ENCODE measurements at regions not wholly inside any gene's neighbourhood (a gene's known extent, or its start where the extent isn't known, plus 50 kb on each side); places are given as distances from the start of the nearest gene placed in this dataset.

DNA sequence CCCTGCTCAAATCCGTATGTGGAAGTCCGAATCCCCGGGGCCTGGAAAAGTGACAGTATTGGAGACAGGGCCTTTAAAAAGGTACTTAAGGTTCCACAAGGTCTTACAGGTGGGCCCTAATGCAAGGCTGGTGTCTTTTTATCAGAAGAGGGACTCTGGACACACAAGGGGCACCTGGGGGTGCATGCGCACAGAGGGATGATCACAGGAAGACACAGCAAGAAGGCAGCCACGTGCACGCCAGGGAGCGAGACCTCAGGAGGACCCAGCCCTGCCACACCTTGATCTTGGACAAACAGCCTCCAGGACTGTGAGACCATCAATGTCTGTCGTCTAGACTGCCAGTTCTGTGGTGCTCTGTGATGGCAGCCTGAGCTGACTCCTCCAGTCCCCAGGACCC lies 96.5 kb downstream of the SHANK2 start:
- Histone ChIP-seq H3K9ac (replicated peaks in 1 of 4; ENCODE audit: extremely low read depth in 1 of 4, low read depth in 3 of 4, low read length in 3 of 4) (no peak overlapping the region), H2BK15ac (ENCODE audit: low read length) (0 out of 2 replicates have a peak overlapping the region, but pooled peaks have one; percentile 29), H3K23me2 (ENCODE audit: low read depth, low read length) (no peaks in the 10 kb centered on the region), H3K4me2 (ENCODE audit: insufficient read depth in 1 of 2, low read depth in 2 of 2, low read length in 2 of 2) (no peak overlapping the region), H2BK20ac (ENCODE audit: low read length) (no peak overlapping the region), H4K8ac (ENCODE audit: extremely low read depth, insufficient read depth, low read length) (no peak overlapping the region), H2BK120ac (replicated peaks; ENCODE audit: low read depth, low read length) (no peak overlapping the region), H3K14ac (ENCODE audit: insufficient read length) (no peak overlapping the region), H3K27ac (ENCODE audit: low read depth, low read length) (no peak overlapping the region), H3K4ac (replicated peaks; ENCODE audit: insufficient read length, low read depth, low read length) (no peak overlapping the region), H3K27me3 (replicated peaks in 1 of 4; ENCODE audit: control insufficient read depth in 3 of 4, extremely low read depth in 1 of 4, insufficient read depth in 3 of 4, low read length in 3 of 4) (no peaks in the 10 kb centered on the region), H3K36me3 (ENCODE audit: control insufficient read depth in 2 of 4, insufficient read depth in 4 of 4, low read length in 3 of 4) (no peaks in the 10 kb centered on the region), H3K79me1 (ENCODE audit: low read depth, low read length) (peaks cover 4% of the 10 kb centered on the region), H4K20me1 (replicated peaks in 1 of 2; ENCODE audit: control insufficient read depth in 1 of 2, insufficient read depth in 2 of 2, low read length in 2 of 2) (peaks cover 3 to 5% of the 10 kb centered on the region in 2 experiments), H2BK5ac (ENCODE audit: low read depth, low read length) (no peak overlapping the region), H3K79me2 (ENCODE audit: control insufficient read depth in 1 of 2, insufficient read depth in 2 of 2, low read length in 2 of 2) (peaks cover 0 to 35% of the 10 kb centered on the region in 2 experiments; a peak in 2 of 4 replicates), H2BK12ac (ENCODE audit: low read depth, low read length) (no peak overlapping the region; the same call in 1 of the 2 replicates), H3K9me3 (ENCODE audit: insufficient read depth in 2 of 2, low read depth in 1 of 2, low read length in 1 of 2) (no peaks in the 10 kb centered on the region), H3K56ac (replicated peaks; ENCODE audit: insufficient read length, low read depth, low read length) (no peak overlapping the region), H3K4me1 (replicated peaks in 1 of 4; ENCODE audit: control insufficient read depth in 3 of 4, insufficient read depth in 4 of 4, low read length in 3 of 4) (peaks cover 0 to 4% (median 4%) of the 10 kb centered on the region in 4 experiments; a peak in 4 of 7 replicates), H4K5ac (ENCODE audit: insufficient read length, low read depth, low read length) (no peak overlapping the region), H4K91ac (replicated peaks; ENCODE audit: insufficient read length, low read length) (no peak overlapping the region), H3K18ac (ENCODE audit: extremely low read depth, low read length) (no peak overlapping the region), H3K4me3 (ENCODE audit: extremely low read depth in 1 of 4, insufficient read depth in 2 of 4, low read depth in 3 of 4, low read length in 4 of 4) (no peak overlapping the region), H2AFZ (ENCODE audit: low read length) (no peak overlapping the region), H3K23ac (ENCODE audit: insufficient read length) (no peak overlapping the region), H2AK5ac (ENCODE audit: low read depth, low read length) (no peak overlapping the region)
- ChIA-PET POLR2A (ENCODE audit: partially characterized antibody) (interaction anchor here (1.1 kb wide), 1 partner anchor 31 kb away, joined by 3 read pairs; no protein-coding TSS in a partner anchor), CTCF (ENCODE audit: partially characterized antibody) (no interaction called here)
- DNase-seq (ENCODE audit: low read depth in 1 of 2, low spot score in 2 of 2) (no peak), FAIRE-seq (no peak)
- 93% methylated on average over 8 of the region's 8 CpGs; no CpG with 5 or more reads in 1 of the 2 experiments for WGBS, 2 experiments (ENCODE audit: extremely low coverage in 1 of 2, insufficient coverage in 1 of 2, insufficient read length in 1 of 2, insufficient replicate concordance in 2 of 2, low coverage in 1 of 2, low lambda C conversion rate in 2 of 2, missing lambda C conversion rate in 1 of 2)
- no peak for TF ChIP-seq TAF1 (IDR thresholded peaks at IDR 0.05; ENCODE audit: low read depth, low read length)
- TF ChIP-seq, protein P1, sequence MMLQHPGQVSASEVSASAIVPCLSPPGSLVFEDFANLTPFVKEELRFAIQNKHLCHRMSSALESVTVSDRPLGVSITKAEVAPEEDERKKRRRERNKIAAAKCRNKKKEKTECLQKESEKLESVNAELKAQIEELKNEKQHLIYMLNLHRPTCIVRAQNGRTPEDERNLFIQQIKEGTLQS (IDR thresholded peaks at IDR 0.05; ENCODE audit: insufficient read depth, low read depth, low read length), result no peak
- no peak for TF ChIP-seq CEBPB (IDR thresholded peaks at IDR 0.05; ENCODE audit: low read depth, low read length)
- no peak for TF ChIP-seq CREB1 (IDR thresholded peaks at IDR 0.05)
- TF ChIP-seq GTF2F1 (IDR thresholded peaks at IDR 0.05; ENCODE audit: borderline replicate concordance, low read depth, low read length), result no peak
- no peak for TF ChIP-seq ZNF274 (IDR thresholded peaks at IDR 0.05; ENCODE audit: borderline replicate concordance, extremely low read depth, low read length)

Measured in H1 (cell line).